HS-27A (cell line): ENCODE measurements at regions not wholly inside any gene's neighbourhood (a gene's known extent, or its start where the extent isn't known, plus 50 kb on each side); places are given as distances from the start of the nearest gene placed in this dataset.
"Not testable (repeated sequence)": the region's sequence is repeated elsewhere in the genome, so short reads cannot be mapped to it uniquely, and the experiment has no call there.

Experiments used
- DNase-seq: peaks from one replicate; pipeline ENCODE4 v3.0.0-alpha.2; 2012; ENCODE audit warnings: low read depth, missing footprints

DNA sequence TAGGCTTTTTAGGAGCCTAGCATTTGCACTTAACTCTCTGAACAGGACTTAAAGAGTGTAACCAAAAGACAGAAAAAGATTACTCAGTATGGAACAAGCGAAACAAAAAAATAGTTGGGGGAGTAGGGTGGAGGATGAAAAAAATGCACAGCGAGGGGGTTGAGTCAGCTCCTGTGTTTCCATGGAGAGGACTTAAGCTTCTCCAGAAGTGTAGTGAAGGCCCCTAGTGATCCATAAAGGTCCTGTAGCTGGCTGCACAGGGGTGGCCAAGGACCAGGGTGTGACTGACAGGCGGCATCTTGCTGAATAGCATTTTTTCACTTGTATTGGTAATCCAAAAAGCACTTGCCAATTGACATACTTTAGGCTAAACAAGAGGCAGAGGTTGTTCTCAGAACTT, 533.9 kb downstream of the RFPL4B start:
- DNase-seq: peak; percentile 41

DNA sequence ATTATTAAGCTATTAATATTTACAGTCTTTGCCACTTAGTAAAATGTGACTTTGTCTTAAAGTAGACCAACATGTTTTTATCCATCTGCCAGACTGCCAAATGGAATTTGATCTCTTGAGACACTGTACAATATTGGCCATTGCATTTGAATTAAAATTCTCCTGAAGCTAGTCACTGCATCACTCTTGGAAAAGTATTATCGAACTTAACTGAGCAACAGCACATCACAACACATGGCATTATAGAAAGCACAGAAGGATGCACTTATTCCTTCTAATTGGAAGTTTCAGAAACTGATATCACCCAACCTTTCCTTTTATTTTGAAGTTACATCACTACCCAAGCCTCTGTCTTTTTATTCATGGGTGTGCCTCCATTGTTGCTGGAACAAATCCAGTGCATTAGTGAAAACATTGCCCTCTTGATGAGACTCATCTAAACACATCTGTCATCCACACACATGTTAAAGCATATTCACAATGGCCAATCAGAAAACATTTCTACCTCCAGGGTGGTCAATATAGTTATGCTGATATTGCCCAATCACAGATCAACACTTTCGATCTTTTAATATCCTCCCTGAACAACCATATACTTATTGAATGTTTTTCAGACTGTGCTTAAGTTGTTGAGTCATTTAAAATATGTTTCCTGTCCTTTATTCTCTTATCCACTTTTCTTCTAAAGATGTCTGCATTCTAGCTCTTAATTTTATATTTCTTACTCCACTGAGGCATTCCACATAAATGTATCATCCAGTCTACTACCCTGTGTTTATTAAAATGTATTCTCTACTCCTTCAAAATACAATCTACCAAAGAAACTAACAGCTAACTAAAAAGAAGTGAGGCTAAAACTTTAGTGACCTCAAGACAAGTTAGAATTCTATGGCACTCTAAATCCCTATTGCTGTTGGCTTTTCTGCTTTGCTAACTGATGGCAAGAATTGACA, 535.0 kb downstream of the RFPL4B start:
- no peak for DNase-seq

DNA sequence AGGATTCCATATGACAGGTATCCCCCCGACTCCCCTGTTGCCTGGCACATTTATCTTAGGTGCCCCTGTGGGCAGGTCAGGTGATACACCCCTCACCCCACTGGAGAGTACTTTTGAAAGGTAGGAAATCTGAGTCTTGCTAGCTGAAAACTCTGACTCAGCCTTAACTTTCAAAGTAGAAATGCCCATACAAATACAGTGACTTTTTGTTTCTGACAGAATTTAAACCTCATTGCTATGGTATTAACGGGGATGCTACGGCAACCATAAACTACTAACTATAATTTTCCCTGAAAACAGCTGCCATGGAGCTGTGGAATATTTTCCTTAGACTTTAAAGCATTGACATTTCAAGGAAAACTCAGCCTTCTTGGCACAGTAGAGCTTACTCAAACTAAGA, 536.0 kb downstream of the RFPL4B start:
- no peak for DNase-seq

DNA sequence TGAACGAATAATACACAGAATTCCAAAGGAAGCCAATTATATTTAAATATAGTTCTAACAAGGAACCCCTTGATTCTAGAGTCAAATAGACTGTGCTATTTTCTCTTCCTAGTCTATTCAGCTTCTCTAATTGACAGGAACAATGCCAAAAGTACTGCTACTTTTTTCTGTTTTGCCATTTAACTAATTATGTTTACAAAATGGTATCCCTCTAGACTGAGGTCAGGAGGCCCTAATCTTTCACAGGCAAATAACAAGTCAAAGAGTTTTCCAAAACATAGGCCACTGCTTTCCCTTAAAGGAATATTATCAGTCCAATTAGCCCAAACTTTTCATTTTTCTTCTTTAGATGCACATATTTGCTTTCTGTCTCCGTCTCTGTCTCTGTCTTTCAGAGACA, 539.3 kb downstream of the RFPL4B start:
- DNase-seq: no peak

DNA sequence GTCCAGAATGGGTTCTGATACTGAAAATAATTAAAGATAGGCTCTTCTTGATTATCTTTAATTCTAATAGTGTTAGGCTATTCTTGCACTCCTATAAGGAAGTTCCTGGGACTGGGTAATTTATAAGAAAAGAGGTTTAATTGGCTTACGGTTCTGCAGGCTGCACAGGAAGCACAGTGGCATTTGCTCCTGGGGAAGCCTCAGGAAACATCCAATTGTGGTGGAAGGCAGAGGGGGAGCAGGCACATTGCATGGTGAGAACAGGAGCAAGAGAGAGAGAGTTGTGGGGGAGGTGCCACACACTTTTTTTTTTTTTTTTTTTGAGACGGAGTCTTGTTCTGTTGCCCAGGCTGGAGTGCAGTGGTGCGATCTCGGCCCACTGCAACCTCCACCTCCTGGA, 540.3 kb downstream of the RFPL4B start:
- DNase-seq: not testable (repeated sequence)

DNA sequence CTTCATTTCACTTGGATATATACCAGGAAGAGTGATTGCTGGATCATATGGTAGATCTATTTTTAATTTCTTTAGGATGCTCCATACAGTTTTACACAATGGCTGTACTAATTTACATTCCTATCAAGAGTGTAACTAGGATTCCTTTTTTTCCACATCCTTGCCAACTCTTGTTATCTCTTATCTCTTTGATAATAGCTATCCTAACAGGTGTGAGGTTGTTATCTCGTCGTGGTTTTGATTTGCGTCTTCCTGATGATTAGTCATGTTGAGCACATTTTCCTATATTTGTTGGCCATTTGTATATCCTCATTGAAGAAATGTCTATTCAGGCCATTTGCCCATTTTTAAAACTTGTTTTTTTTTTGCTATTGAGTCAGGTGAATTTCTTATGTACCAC, 552.4 kb downstream of the RFPL4B start:
- DNase-seq: no peak

DNA sequence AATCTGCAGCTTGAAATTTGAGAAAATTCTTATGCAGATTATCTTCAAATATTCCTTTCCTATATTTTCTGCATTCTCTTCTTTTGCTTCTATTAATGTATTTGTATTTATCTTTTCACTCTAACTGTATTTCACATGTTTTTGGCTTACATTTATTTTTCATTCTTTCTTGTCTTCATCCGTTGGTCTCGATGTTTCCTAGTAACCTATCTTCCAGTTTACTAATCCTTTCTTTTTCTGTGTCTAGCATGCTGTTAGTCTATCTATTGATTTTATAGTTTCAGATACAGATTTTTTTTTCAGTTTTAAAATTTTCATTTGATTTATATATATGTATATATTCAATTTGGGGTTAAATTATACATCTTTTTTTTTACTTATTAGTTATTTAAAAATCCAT, 556.2 kb downstream of the RFPL4B start:
- no peak for DNase-seq

DNA sequence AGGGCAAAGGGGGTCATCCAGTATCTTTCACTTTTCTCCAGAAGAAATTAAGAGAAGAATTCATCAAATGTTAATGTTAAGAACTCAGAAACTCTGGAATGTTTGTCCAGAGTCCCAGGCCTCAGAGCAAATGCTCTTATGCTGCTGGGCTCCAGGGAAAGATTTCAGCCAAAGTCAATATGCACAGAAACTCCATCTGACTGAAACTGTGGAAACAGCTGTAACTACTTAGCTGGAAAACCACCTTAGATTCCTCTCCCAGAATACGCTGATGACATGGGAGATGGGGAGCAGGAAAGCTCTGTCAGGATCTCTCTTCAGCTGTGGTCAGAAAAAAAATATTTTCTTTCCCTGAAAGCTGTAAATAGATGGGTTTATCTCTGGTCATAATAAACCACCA, 559.6 kb downstream of the RFPL4B start:
- DNase-seq: no peak

DNA sequence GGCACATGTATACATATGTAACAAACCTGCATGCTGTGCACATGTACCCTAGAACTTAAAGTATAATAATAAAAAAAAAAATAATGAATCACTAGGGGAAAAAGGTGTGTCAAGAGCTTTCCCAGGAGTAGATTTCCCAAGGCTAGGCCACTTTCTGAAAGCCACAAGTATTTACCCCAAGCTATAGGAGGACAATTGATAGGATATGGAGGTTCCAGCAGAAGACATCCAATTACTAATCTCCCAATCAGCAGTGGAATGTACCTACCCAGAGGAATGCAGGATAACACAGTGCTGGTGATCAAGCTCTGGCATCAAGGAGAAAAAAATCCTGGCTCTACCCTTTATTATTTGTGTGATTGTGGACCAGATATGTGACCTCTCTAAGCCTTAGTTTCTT, 562.7 kb downstream of the RFPL4B start:
- peak; percentile 43 for DNase-seq

DNA sequence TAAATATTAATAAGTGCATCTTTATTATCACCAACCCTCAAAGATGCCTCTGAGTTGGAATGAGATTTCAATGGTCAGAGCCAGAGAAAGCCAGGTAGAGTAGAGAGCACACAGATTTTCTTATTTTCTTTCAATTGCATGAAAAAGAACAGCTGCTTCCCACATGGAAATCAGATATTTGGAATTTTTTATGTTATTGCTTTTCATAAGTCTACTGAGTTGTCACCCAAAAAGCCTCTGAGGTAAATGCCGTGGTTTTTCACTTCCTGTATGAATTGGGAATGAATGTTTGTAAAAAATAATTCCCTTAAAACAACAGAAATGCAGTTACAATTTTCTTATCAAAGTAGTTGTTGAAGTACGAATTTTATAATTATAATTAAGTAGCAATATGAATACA, 563.1 kb downstream of the RFPL4B start:
- DNase-seq: no peak

DNA sequence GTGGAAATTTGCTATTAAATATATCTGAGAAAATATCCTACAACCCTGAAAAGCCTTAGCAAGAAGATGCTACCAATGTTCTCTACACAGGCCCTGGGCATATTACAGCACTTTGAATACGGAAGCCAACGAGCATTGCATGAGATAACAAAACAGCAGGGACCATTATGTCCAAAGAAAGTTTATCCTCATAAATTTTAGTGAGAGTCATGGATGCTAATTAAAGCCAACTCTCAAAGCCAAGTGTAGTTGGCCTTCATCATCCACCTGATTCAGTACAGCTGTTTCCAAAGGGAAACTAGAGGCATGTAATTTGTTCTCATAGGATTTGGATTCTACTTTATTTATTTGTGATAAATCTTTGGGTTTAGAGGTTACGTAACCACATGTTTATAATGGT, 564.8 kb downstream of the RFPL4B start:
- no peak for DNase-seq

DNA sequence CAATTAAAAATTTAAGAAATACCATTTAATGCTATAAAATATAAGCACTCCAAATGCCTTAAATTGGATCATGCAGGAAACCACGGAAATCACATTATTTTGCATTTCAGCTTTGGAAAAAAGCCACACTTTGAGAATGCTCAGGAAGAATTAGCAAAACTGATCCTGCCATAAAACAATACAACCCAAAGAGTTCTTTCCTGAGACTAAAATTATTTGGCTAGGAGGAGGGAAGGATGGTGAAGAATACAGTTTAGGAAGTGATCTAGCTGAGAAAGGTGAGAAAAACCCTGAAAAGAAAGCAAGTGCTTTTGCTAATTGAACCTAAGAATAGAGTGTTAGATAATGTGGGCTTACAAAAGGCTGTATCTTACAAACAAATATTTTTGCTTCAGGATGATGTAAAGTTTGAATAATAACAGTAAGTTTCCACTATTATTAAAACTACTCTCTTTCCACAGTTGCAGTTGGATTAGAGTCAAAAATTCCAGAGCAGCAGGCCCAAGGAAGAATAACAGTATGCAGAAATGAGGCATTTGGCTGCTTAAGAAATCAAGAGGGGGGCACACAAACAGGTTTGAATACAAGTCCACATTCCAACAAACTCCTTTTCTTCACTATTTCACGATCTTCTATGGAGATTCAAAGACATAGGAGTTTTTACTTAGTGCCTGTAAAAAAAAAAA, 565.4 kb downstream of the RFPL4B start:
- DNase-seq: no peak

DNA sequence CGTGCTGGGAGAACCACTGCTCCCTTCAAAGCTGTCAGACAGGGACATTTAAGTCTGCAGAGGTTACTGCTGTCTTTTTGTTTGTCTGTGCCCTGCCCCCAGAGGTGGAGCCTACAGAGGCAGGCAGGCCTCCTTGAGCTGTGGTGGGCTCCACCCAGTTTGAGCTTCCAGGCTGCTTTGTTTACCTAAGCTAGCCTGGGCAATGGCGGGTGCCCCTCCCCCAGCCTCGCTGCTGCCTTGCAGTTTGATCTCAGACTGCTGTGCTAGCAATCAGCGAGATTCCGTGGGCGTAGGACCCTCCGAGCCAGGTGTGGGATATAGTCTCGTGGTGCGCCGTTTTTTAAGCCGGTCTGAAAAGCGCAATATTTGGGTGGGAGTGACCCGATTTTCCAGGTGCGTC, 572.6 kb downstream of the RFPL4B start:
- not testable (repeated sequence) for DNase-seq

DNA sequence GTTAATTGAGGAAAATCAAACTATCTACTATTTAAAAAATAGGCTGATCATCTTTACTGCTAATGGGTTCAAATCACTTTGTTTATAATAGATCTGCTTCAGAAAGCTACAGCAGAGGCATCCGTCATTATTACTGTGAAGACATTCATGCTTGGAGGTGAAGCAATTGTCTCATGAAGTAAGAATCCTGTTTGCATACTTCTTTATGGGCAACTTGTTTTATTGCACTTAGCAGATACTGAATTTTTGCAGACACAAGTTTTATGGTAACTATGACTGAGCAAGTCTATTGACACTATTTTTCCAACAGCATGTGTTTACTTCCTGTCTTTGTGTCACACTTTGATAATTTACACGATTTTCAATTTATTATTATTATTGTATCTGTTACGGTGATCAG, 573.9 kb downstream of the RFPL4B start:
- DNase-seq: no peak

DNA sequence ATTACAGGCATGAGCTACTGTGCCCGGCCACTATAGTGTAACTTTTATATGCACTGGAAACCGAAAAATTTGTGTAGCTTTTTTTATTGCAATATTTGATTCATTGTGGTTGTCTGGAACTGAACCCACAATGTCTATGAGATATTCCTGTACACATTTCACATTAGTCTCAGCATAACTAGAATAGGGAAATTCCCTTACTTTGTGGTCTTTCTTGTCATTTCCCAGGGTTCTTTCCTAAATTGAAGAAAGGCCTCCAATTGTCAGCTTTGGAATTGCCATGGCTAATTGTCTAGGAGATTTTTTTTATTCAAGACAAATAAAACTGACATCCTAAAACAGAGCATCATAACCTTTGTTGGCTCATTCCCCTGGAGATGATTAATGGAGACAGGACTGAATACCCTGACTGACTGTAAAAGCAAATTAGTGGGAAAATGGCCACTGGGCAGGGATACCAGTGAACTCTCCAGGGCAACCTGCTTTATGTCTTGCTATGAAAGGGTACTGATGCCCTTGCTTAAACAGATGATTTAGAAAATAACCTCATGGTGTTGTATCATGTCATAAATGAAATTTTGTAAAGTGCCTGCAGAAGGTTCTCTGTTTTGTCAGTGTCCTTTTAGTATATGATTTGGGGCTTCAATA, 576.9 kb downstream of the RFPL4B start:
- no peak for DNase-seq

DNA sequence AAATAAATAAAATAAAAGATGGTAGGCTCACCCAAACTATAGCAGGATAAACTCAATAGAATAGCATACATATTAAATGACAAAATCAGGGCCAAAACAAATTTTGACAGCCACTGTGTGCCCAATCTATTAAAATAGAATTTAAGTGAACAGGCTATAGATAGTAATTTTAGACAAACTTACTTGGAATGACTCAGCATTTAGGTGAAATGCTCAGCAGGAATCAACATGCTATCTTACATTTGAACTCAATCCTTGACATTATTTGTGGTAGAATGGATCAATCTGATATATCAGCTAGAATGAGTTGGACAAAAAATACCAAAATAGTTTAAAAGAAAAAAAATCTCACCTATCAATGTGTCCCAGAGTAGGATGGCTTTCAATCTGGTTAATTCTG, 578.6 kb downstream of the RFPL4B start:
- DNase-seq: no peak

DNA sequence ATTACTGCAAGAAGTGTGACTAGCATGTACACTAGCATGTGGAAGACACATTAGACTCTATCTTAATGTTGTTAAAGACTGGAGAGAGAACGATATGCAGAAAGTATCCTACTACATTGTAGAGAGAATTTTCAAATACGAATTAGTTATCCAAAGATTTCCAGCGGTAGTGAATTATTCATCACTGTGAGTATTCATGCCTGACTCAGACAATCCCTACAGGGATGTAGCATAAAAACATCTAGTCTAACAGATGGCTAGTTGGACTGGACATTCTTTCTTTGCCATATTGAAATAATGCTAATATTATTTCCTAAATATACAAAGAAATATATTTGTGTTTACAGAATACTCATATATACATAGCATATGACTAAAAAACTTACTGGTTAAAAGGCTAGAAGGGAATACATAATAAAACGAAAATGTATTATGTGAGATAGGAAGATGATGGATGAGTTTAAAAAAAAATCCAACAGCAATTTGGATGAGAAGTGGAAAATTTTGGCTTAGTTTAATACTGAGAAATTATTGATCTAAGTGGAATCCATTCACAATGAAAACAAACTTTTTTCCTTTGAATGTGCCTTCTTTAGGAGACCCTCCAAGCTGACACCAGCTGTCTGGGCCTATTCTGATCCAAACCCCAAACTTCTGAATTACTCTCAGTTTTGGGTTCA, 580.7 kb downstream of the RFPL4B start:
- no peak for DNase-seq

DNA sequence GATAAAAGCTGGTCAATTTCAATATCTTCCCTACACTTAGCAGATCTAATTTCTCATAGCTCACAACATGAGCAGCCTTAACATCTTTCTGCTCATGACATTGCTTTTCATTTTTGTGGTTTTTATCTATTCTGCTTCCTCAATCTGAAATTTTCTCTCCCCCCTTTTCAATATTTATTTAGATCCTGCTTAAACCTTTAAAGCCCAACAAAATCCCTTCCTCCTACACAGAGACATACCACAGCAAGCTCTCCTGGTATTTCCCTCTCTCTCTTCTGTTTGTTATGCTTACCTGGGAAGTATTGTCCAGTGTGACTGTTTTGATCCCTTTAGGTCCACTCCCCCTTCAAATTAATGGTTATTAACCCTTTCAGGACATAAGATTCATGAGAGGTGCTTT, 582.5 kb downstream of the RFPL4B start:
- no peak for DNase-seq

DNA sequence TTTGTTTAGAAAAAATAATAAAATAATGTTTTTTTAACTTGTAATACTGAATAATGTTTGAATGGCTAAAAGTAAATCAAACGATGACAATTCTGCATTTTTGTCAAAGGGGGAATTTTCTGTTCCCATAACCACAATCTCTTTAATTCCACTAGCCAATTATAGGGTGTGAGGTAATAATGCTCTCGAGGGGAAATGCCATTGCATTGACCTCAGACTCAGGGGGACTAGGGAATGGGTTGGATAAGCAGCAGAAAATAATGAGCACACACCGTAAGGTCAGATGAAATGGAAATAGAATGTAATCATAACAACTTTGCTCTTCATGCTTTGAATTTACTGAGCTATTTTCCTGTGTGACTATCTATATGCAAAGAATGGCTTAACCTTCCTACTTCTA, 584.7 kb downstream of the RFPL4B start:
- DNase-seq: no peak

DNA sequence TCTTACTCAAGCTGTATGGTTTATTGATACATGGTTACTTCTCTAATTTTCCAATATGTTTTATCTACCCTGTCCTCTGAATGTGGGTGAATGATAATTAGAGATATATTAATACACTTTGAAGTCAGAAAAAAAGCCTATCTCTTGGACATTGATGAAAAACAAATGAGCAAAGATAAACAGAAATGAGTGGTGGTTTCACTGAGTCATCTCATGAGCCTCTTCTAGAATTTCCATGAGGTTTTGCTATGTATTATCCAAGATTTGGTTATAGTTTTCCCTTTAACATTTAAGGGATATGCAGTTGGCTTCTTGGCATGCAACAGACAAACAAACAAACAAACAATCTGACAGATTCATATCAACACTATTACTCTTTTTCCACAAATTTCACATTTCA, 586.8 kb downstream of the RFPL4B start:
- DNase-seq: no peak

DNA sequence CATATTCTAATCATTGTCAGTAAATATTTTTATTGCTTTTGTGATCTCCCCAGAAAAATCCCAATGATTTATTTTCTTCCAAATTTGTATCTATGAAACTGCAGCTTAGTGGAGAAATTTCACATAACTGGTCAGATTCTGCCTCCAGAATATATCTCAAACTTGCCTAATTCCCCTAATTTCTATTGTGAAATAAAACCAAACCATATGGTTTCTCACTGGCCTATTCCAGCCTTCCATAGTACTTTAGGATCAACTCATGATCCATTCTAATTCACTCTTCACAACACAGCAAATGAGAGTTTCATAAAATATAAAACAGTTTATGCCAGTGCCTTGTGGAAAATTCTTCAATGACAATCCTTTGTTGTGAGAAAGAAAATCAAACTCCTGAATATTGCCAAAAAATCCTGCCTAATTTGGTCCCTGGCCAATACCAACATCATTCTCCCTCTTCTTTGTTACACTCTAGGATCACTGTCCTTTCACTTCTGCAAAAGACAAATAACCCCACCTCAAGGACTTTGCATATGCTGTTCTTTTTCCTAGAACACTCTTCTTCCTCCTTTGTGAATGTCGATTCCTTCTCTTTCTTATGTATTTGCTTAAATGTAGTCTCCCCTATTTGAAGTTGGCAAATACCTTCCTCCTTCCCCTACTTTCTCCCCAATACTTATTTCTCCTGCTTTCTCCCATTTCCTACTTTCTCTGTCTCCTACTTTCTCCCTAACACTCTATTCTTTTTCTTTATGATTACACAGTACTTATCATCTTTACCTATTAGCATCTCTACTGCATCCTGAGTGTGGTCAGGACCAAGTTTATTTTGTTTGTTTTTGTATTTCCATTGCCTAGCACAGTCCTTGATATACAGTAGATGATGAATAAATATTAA, 587.5 kb downstream of the RFPL4B start:
- DNase-seq: no peak
